ENCODE measurements at regions not wholly inside any gene's neighbourhood (a gene's known extent, or its start where the extent isn't known, plus 50 kb on each side); places are given as distances from the start of the nearest gene placed in this dataset.

- DNase-seq, result no peak
Observed at GRCh38 chr13:21970918-21971317, 300.0 kb downstream of the FGF9 start.

- no peak for DNase-seq
Observed at GRCh38 chr13:21971662-21972621, 301.1 kb downstream of the FGF9 start.

- no peak for DNase-seq
Observed at GRCh38 chr13:21973437-21974125, 302.7 kb downstream of the FGF9 start.

GRCh38 chr13:21974741-21975140 lies 303.9 kb downstream of the FGF9 start:
- no peak for DNase-seq

- no peak for DNase-seq
Observed at GRCh38 chr13:21976159-21976558, 305.3 kb downstream of the FGF9 start.

- no peak for DNase-seq
Observed at GRCh38 chr13:21979161-21979806, 308.4 kb downstream of the FGF9 start.

GRCh38 chr13:21980049-21980448 lies 309.2 kb downstream of the FGF9 start:
- no peak for DNase-seq

GRCh38 chr13:21984156-21984555 lies 313.3 kb downstream of the FGF9 start:
- DNase-seq, result no peak

- no peak for DNase-seq
Observed at GRCh38 chr13:21986602-21987001, 315.7 kb downstream of the FGF9 start.

GRCh38 chr13:21987793-21988192 lies 316.9 kb downstream of the FGF9 start:
- DNase-seq, result no peak

- DNase-seq, result no peak
Observed at GRCh38 chr13:21988624-21989023, 317.8 kb downstream of the FGF9 start.

GRCh38 chr13:21996049-21996448 lies 325.2 kb downstream of the FGF9 start:
- DNase-seq, result no peak

GRCh38 chr13:21997726-21998125 lies 326.9 kb downstream of the FGF9 start:
- DNase-seq, result no peak

- DNase-seq, result no peak
Observed at GRCh38 chr13:21998279-21998990, 327.6 kb downstream of the FGF9 start.

GRCh38 chr13:21999666-22000065 lies 328.8 kb downstream of the FGF9 start:
- no peak for DNase-seq

- DNase-seq, result no peak
Observed at GRCh38 chr13:22000191-22000590, 329.3 kb downstream of the FGF9 start.

GRCh38 chr13:22001336-22001735 lies 330.5 kb downstream of the FGF9 start:
- DNase-seq, result no peak

GRCh38 chr13:22002893-22003292 lies 332.0 kb downstream of the FGF9 start:
- DNase-seq, result no peak

- DNase-seq, result no peak
Observed at GRCh38 chr13:22009500-22009899, 338.6 kb downstream of the FGF9 start.

- DNase-seq, result no peak
Observed at GRCh38 chr13:22009937-22010336, 339.1 kb downstream of the FGF9 start.

- no peak for DNase-seq
Observed at GRCh38 chr13:22012686-22013085, 341.8 kb downstream of the FGF9 start.

- no peak for DNase-seq
Observed at GRCh38 chr13:22014469-22014868, 343.6 kb downstream of the FGF9 start.

GRCh38 chr13:22017226-22017625 lies 346.4 kb downstream of the FGF9 start:
- DNase-seq, result no peak

All from activated CD4-positive, alpha-beta T cell treated with anti-CD3 and anti-CD28 coated beads for 4 hours (primary cell).